Peyer's patch (tissue), 4 donors: ENCODE measurements at regions not wholly inside any gene's neighbourhood (a gene's known extent, or its start where the extent isn't known, plus 50 kb on each side); places are given as distances from the start of the nearest gene placed in this dataset.

Experiments
- DNase-seq, 3 donors: peaks; one replicate each; pipeline ENCODE4 v3.0.0-alpha.2; 2017 to 2019
- H3K27ac ChIP-seq, 4 donors: fragments of 200-600 bp; sonication (generic); one replicate each; pipeline ENCODE4 v1.5.1; 2016 to 2019
- H3K27me3 ChIP-seq, 2 donors: fragments of 200-600 bp; sonication (generic); one replicate each; pipeline ENCODE4 v1.5.1; 2019
- H3K36me3 ChIP-seq, 3 donors: fragments of 200-600 bp; sonication (generic); one replicate each; pipeline ENCODE4 v1.5.1; 2016 to 2019
- H3K4me1 ChIP-seq, 4 donors: fragments of 200-600 bp; sonication (generic); one replicate each; pipeline ENCODE4 v1.5.1; 2016 to 2019
- H3K4me3 ChIP-seq, 4 donors: fragments of 200-600 bp; sonication (generic); 1 replicate in 3 of 4; 2 replicates in 1 of 4; pipeline ENCODE4 v1.5.1; 2016 to 2019; ENCODE audit warnings: mild to moderate bottlenecking in 1 of 4
- H3K9me3 ChIP-seq, 4 donors: fragments of 200-600 bp; sonication (generic); one replicate each; pipeline ENCODE4 v1.5.1; 2016 to 2019; ENCODE audit warnings: mild to moderate bottlenecking in 1 of 4
- CTCF ChIP-seq, 6 experiments: fragments of 450-650 bp in 4 of 6; fragments of 200-600 bp in 2 of 6; sonication (generic) in 1 of 6; IDR thresholded peaks; one replicate each; pipeline ENCODE4 v1.5.1; 2017 to 2019; ENCODE audit warnings: antibody characterized with exemption in 6 of 6, mild to moderate bottlenecking in 3 of 6, moderate library complexity in 1 of 6
- POLR2A ChIP-seq, 2 donors: fragments of 450-650 bp; IDR thresholded peaks; one replicate each; pipeline ENCODE4 v1.5.1; 2017; ENCODE audit warnings: antibody characterized with exemption in 2 of 2, mild to moderate bottlenecking in 2 of 2, moderate library complexity in 2 of 2

- Histone ChIP-seq H3K9me3 (no peaks in the 10 kb centered on the region), H3K27me3 (no peaks in the 10 kb centered on the region), H3K4me1 (no peaks in the 10 kb centered on the region), H3K36me3 (no peaks in the 10 kb centered on the region), H3K4me3 (no peak overlapping the region), H3K27ac (no peak overlapping the region)
- no peak for DNase-seq
- no peak for TF ChIP-seq CTCF (IDR thresholded peaks at IDR 0.05)
- TF ChIP-seq POLR2A (IDR thresholded peaks at IDR 0.05): no peak
Observed at GRCh38 chr9:89771205-89771604, 166.4 kb downstream of the GADD45G start.

GRCh38 chr9:89773170-89773569 is 168.4 kb downstream of the GADD45G start:
- TF ChIP-seq POLR2A (IDR thresholded peaks at IDR 0.05) (no peak), CTCF (IDR thresholded peaks at IDR 0.05) (no peak)
- no peaks in the 10 kb centered on the region for H3K9me3 ChIP-seq
- no peak overlapping the region for H3K4me3 ChIP-seq

GRCh38 chr9:89774858-89775370 is 170.1 kb downstream of the GADD45G start:
- Histone ChIP-seq H3K9me3 (no peaks in the 10 kb centered on the region), H3K36me3 (no peaks in the 10 kb centered on the region), H3K27ac (no peak overlapping the region), H3K27me3 (no peaks in the 10 kb centered on the region), H3K4me3 (no peak overlapping the region), H3K4me1 (peaks cover 0 to 12% (median 0%) of the 10 kb centered on the region in 4 donors)
- DNase-seq: no peak
- no peak for TF ChIP-seq POLR2A (IDR thresholded peaks at IDR 0.05)
- no peak for TF ChIP-seq CTCF (IDR thresholded peaks at IDR 0.05)

More at GRCh38 chr9:89773170-89773569, 168.4 kb downstream of the GADD45G start:
- no peak for DNase-seq
- H3K4me1 ChIP-seq: peaks cover 0 to 1% (median 0%) of the 10 kb centered on the region in 4 donors
- no peak overlapping the region for H3K27ac ChIP-seq
- H3K27me3 ChIP-seq: no peaks in the 10 kb centered on the region
- no peaks in the 10 kb centered on the region for H3K36me3 ChIP-seq

GRCh38 chr9:89775641-89776040 is 170.8 kb downstream of the GADD45G start:
- Histone ChIP-seq H3K27ac (no peak overlapping the region), H3K9me3 (no peaks in the 10 kb centered on the region), H3K4me1 (peaks cover 0 to 12% (median 0%) of the 10 kb centered on the region in 4 donors), H3K4me3 (no peak overlapping the region), H3K27me3 (no peaks in the 10 kb centered on the region), H3K36me3 (no peaks in the 10 kb centered on the region)
- no peak for DNase-seq
- TF ChIP-seq CTCF (IDR thresholded peaks at IDR 0.05) (no peak), POLR2A (IDR thresholded peaks at IDR 0.05) (no peak)

GRCh38 chr9:89776795-89777525 is 172.1 kb downstream of the GADD45G start:
- no peaks in the 10 kb centered on the region for H3K27me3 ChIP-seq
- H3K9me3 ChIP-seq: no peaks in the 10 kb centered on the region
- no peaks in the 10 kb centered on the region for H3K36me3 ChIP-seq
- H3K4me1 ChIP-seq: peaks cover 0 to 12% (median 1%) of the 10 kb centered on the region in 4 donors
- no peak for TF ChIP-seq CTCF (IDR thresholded peaks at IDR 0.05)
- TF ChIP-seq POLR2A (IDR thresholded peaks at IDR 0.05): no peak
- no peak overlapping the region for H3K4me3 ChIP-seq
- no peak overlapping the region for H3K27ac ChIP-seq
- DNase-seq: no peak
